AG04450 (cell line): ENCODE measurements at regions not wholly inside any gene's neighbourhood (a gene's known extent, or its start where the extent isn't known, plus 50 kb on each side); places are given as distances from the start of the nearest gene placed in this dataset.

Experiments used
- CTCF ChIA-PET: fragments of 300-600, 350-600 bp; formaldehyde crosslinking; extraction: SDS; loops from one replicate; lab custom pipeline; 2022; ENCODE audit warnings: antibody characterized with exemption, inconsistent platforms; lab: Charles Lee
- POLR2A ChIA-PET: fragments of 350-600 bp; formaldehyde crosslinking; extraction: SDS; loops from one replicate; lab custom pipeline; 2021; ENCODE audit warnings: antibody characterized with exemption, inconsistent platforms; lab: Yijun Ruan, JAX
- DNase-seq: peaks from one replicate; pipeline ENCODE4 v3.0.0-alpha.2; 2011; ENCODE audit warnings: low read depth, low spot score
- H3K27ac ChIP-seq: one replicate; pipeline ENCODE4 v1.5.1; 2012; ENCODE audit warnings: low read depth, low read length, control low read depth
- H3K27me3 ChIP-seq: one replicate; pipeline ENCODE4 v1.6.0; 2012; ENCODE audit warnings: low read length; ENCODE audit not compliant: control insufficient read depth, insufficient read depth
- H3K4me3 ChIP-seq: 2 replicates; pipeline ENCODE4 v1.5.1; 2011; ENCODE audit warnings: mild to moderate bottlenecking, low read depth, low read length, control low read depth
- H3K9me3 ChIP-seq: 2 replicates; pipeline ENCODE4 v1.5.1; 2012; ENCODE audit warnings: low read length; ENCODE audit not compliant: control insufficient read depth, insufficient read depth
- CTCF ChIP-seq: IDR thresholded peaks from 2 replicates; pipeline ENCODE4 v1.5.1; 2011; ENCODE audit warnings: low read depth, low read length, control low read depth, inconsistent platforms

GRCh38 chr7:69184339-69184738, 413.9 kb upstream of the AUTS2 start:
- no peak overlapping the region for H3K27ac ChIP-seq
- no peak overlapping the region for H3K4me3 ChIP-seq
- CTCF ChIA-PET = no interaction called here
- H3K9me3 ChIP-seq = peaks cover 15% of the 10 kb centered on the region
- no peaks in the 10 kb centered on the region for H3K27me3 ChIP-seq
- POLR2A ChIA-PET = no interaction called here
- no peak for DNase-seq
- TF ChIP-seq CTCF = no peak

GRCh38 chr7:69185170-69185569, 413.1 kb upstream of the AUTS2 start:
- TF ChIP-seq CTCF = no peak
- no peak overlapping the region for H3K4me3 ChIP-seq
- no peaks in the 10 kb centered on the region for H3K27me3 ChIP-seq
- ChIA-PET POLR2A (no interaction called here), CTCF (no interaction called here)
- peaks cover 12% of the 10 kb centered on the region for H3K9me3 ChIP-seq
- H3K27ac ChIP-seq = no peak overlapping the region
- DNase-seq = no peak

GRCh38 chr7:69186974-69187373, 411.3 kb upstream of the AUTS2 start:
- Histone ChIP-seq H3K9me3 (peaks cover 12% of the 10 kb centered on the region), H3K4me3 (no peak overlapping the region), H3K27ac (no peak overlapping the region), H3K27me3 (no peaks in the 10 kb centered on the region)
- DNase-seq = no peak
- no peak for TF ChIP-seq CTCF
- ChIA-PET CTCF (no interaction called here), POLR2A (no interaction called here)

GRCh38 chr7:69187824-69188333, 410.4 kb upstream of the AUTS2 start:
- DNase-seq = no peak
- Histone ChIP-seq H3K4me3 (no peak overlapping the region), H3K27ac (no peak overlapping the region), H3K9me3 (peaks cover 16% of the 10 kb centered on the region), H3K27me3 (no peaks in the 10 kb centered on the region)
- ChIA-PET CTCF (no interaction called here), POLR2A (no interaction called here)
- TF ChIP-seq CTCF = no peak

GRCh38 chr7:69189406-69189805, 408.9 kb upstream of the AUTS2 start:
- CTCF ChIA-PET = no interaction called here
- no peak for TF ChIP-seq CTCF

More at GRCh38 chr7:69189406-69189805, 408.9 kb upstream of the AUTS2 start:
- Histone ChIP-seq H3K4me3 (no peak overlapping the region), H3K9me3 (peaks cover 17% of the 10 kb centered on the region), H3K27me3 (no peaks in the 10 kb centered on the region), H3K27ac (no peak overlapping the region)
- DNase-seq = no peak
- POLR2A ChIA-PET = no interaction called here
